Breast epithelium (tissue), 4 donors: ENCODE measurements at regions not wholly inside any gene's neighbourhood (a gene's known extent, or its start where the extent isn't known, plus 50 kb on each side); places are given as distances from the start of the nearest gene placed in this dataset.
"Not testable (repeated sequence)": the region's sequence is repeated elsewhere in the genome, so short reads cannot be mapped to it uniquely, and the experiment has no call there.

Experiments
- DNase-seq, 2 donors: peaks; one replicate each; pipeline ENCODE4 v3.0.0-alpha.2; 2019; ENCODE audit warnings: low spot score in 2 of 2
- H3K27ac ChIP-seq, 2 donors: fragments of 200-600 bp; sonication (generic) in 1 of 2; one replicate each; pipeline ENCODE4 v1.5.1; 2016 to 2019; ENCODE audit warnings: mild to moderate bottlenecking in 1 of 2
- H3K27me3 ChIP-seq, 2 donors: fragments of 200-600 bp; sonication (generic) in 1 of 2; one replicate each; pipeline versions ENCODE4 v1.5.1 to v1.6.0; 2017 to 2019; ENCODE audit warnings: control low read depth in 1 of 2, mild to moderate bottlenecking in 1 of 2
- H3K36me3 ChIP-seq: fragments of 200-600 bp; one replicate; pipeline ENCODE4 v1.5.1; 2019
- H3K4me1 ChIP-seq, 2 donors: fragments of 200-600 bp; sonication (generic); one replicate each; pipeline ENCODE4 v1.5.1; 2016 to 2019; ENCODE audit warnings: control low read depth in 1 of 2
- H3K4me3 ChIP-seq, 3 donors: fragments of 200-600 bp; sonication (generic); 1 replicate in 2 of 3; 2 replicates in 1 of 3; pipeline ENCODE4 v1.5.1; 2016 to 2019; ENCODE audit warnings: mild to moderate bottlenecking in 3 of 3, moderate library complexity in 2 of 3
- H3K9me3 ChIP-seq, 2 donors: fragments of 200-600 bp; sonication (generic) in 1 of 2; one replicate each; pipeline ENCODE4 v1.5.1; 2016 to 2019; ENCODE audit warnings: control low read depth in 1 of 2
- CTCF ChIP-seq, 3 donors: fragments of 450-650 bp; IDR thresholded peaks; one replicate each; pipeline ENCODE4 v1.5.1; 2016 to 2017; ENCODE audit warnings: antibody characterized with exemption in 3 of 3, mild to moderate bottlenecking in 3 of 3, moderate library complexity in 3 of 3
- POLR2A ChIP-seq: fragments of 450-650 bp; IDR thresholded peaks from one replicate; pipeline ENCODE4 v1.6.1; 2016; ENCODE audit warnings: antibody characterized with exemption, mild to moderate bottlenecking, moderate library complexity
- POLR2AphosphoS5 ChIP-seq, 3 donors: sonication (generic); formaldehyde crosslinking; IDR thresholded peaks; one replicate each; pipeline ENCODE4 v1.6.1; 2017; ENCODE audit warnings: antibody characterized with exemption in 3 of 3
- intact Hi-C: fragments of 100-400 bp; cut with DNase I; formaldehyde crosslinking; loops from one replicate; pipeline ENCODE4 v1.15.1; 2023; ENCODE audit warnings: low total_unique reads

GRCh38 chr4:137881641-137882040, 349.3 kb upstream of the PCDH18 start:
- intact Hi-C loops, result no loop called here
- DNase-seq, result no peak
- no peak overlapping the region for H3K4me3 ChIP-seq
- TF ChIP-seq CTCF (IDR thresholded peaks at IDR 0.05) (no peak), POLR2AphosphoS5 (IDR thresholded peaks at IDR 0.05) (no peak), POLR2A (no peak)
- no peak overlapping the region for H3K27ac ChIP-seq
- no peaks in the 10 kb centered on the region for H3K4me1 ChIP-seq
- H3K27me3 ChIP-seq, result no peaks in the 10 kb centered on the region
- H3K36me3 ChIP-seq, result no peaks in the 10 kb centered on the region
- no peaks in the 10 kb centered on the region for H3K9me3 ChIP-seq

- H3K4me3 ChIP-seq, H3K36me3 ChIP-seq, H3K9me3 ChIP-seq, intact Hi-C loops, H3K4me1 ChIP-seq, H3K27ac ChIP-seq, H3K27me3 ChIP-seq, DNase-seq: not testable (repeated sequence)
These were observed 335.8 kb upstream of the PCDH18 start for GRCh38 chr4:137868067-137868466.

- no peak for TF ChIP-seq POLR2A
- no peak for TF ChIP-seq CTCF (IDR thresholded peaks at IDR 0.05)
- TF ChIP-seq POLR2AphosphoS5 (IDR thresholded peaks at IDR 0.05), result no peak
- no peaks in the 10 kb centered on the region for H3K4me1 ChIP-seq
- H3K27me3 ChIP-seq, result no peaks in the 10 kb centered on the region
- H3K9me3 ChIP-seq, result no peaks in the 10 kb centered on the region
- no peak overlapping the region for H3K4me3 ChIP-seq
- H3K36me3 ChIP-seq, result no peaks in the 10 kb centered on the region
- DNase-seq, result no peak
- H3K27ac ChIP-seq, result no peak overlapping the region
- intact Hi-C loops, result no loop called here
These were observed 334.4 kb upstream of the PCDH18 start for GRCh38 chr4:137866671-137867070.

- intact Hi-C loops, result no loop called here
- H3K36me3 ChIP-seq, result no peaks in the 10 kb centered on the region
- no peak for DNase-seq
- no peaks in the 10 kb centered on the region for H3K27me3 ChIP-seq
- H3K9me3 ChIP-seq, result no peaks in the 10 kb centered on the region
- TF ChIP-seq POLR2AphosphoS5 (IDR thresholded peaks at IDR 0.05) (no peak), POLR2A (no peak), CTCF (IDR thresholded peaks at IDR 0.05) (peak in 1 of 3 donors; percentile 37)
- no peak overlapping the region for H3K27ac ChIP-seq
- H3K4me3 ChIP-seq, result no peak overlapping the region
- no peaks in the 10 kb centered on the region for H3K4me1 ChIP-seq
These were observed 329.4 kb upstream of the PCDH18 start for GRCh38 chr4:137861682-137862081.

GRCh38 chr4:137853424-137853823, 321.1 kb upstream of the PCDH18 start:
- no peak for DNase-seq
- no peaks in the 10 kb centered on the region for H3K36me3 ChIP-seq
- TF ChIP-seq CTCF (IDR thresholded peaks at IDR 0.05) (no peak), POLR2A (no peak), POLR2AphosphoS5 (IDR thresholded peaks at IDR 0.05) (no peak)
- H3K27ac ChIP-seq, result no peak overlapping the region
- intact Hi-C loops, result no loop called here
- H3K4me3 ChIP-seq, result no peak overlapping the region
- H3K4me1 ChIP-seq, result no peaks in the 10 kb centered on the region
- no peaks in the 10 kb centered on the region for H3K27me3 ChIP-seq
- peaks cover 0 to 5% of the 10 kb centered on the region in 2 donors for H3K9me3 ChIP-seq

- DNase-seq, result no peak
- intact Hi-C loops, result no loop called here
- Histone ChIP-seq H3K27ac (no peak overlapping the region), H3K36me3 (no peaks in the 10 kb centered on the region), H3K4me1 (no peaks in the 10 kb centered on the region), H3K27me3 (no peaks in the 10 kb centered on the region), H3K9me3 (peaks cover 0 to 5% of the 10 kb centered on the region in 2 donors), H3K4me3 (no peak overlapping the region)
- TF ChIP-seq CTCF (IDR thresholded peaks at IDR 0.05), result no peak
- TF ChIP-seq POLR2A, result no peak
- no peak for TF ChIP-seq POLR2AphosphoS5 (IDR thresholded peaks at IDR 0.05)
These were observed 320.0 kb upstream of the PCDH18 start for GRCh38 chr4:137852326-137852725.
